Progenitor cell of endocrine pancreas (in vitro differentiated cells): ENCODE measurements at regions not wholly inside any gene's neighbourhood (a gene's known extent, or its start where the extent isn't known, plus 50 kb on each side); places are given as distances from the start of the nearest gene placed in this dataset.

ENCODE experiments used
- DNase-seq: peaks from one replicate; pipeline ENCODE4 v3.0.0; 2021; ENCODE audit warnings: low spot score; ENCODE audit not compliant: unreplicated experiment
- H3K27ac Mint-ChIP-seq: 2 replicates; pipeline ENCODE4 v1.8.0; 2021; ENCODE audit warnings: mild to moderate bottlenecking, moderate library complexity, mixed read lengths
- H3K27me3 Mint-ChIP-seq: 2 replicates; pipeline ENCODE4 v1.8.0; 2021; ENCODE audit warnings: mixed read lengths
- H3K36me3 Mint-ChIP-seq: 2 replicates; pipeline ENCODE4 v1.8.0; 2022; ENCODE audit warnings: mixed read lengths; ENCODE audit not compliant: insufficient read depth
- H3K4me1 Mint-ChIP-seq: 2 replicates; pipeline ENCODE4 v1.8.0; 2021; ENCODE audit warnings: low read depth, mixed read lengths
- H3K4me3 Mint-ChIP-seq: 2 replicates; pipeline ENCODE4 v1.8.0; 2021; ENCODE audit warnings: low read depth, mild to moderate bottlenecking, moderate library complexity, mixed read lengths
- H3K9me3 Mint-ChIP-seq: 2 replicates; pipeline ENCODE4 v1.8.0; 2021; ENCODE audit warnings: low read depth, mixed read lengths
- CTCF ChIP-seq: fragments of 200-600 bp; sonication (generic); IDR thresholded peaks from one replicate; pipeline ENCODE4 v1.5.0; 2021; ENCODE audit warnings: antibody characterized with exemption, mild to moderate bottlenecking; ENCODE audit not compliant: unreplicated experiment

GRCh38 chr19:13557756-13558398 lies 51.6 kb upstream of the CACNA1A start:
- Mint-ChIP-seq H3K27me3 (peaks cover 30% of the 10 kb centered on the region), H3K4me1 (no peaks in the 10 kb centered on the region), H3K4me3 (no peak overlapping the region), H3K36me3 (no peaks in the 10 kb centered on the region), H3K9me3 (no peaks in the 10 kb centered on the region), H3K27ac (no peak overlapping the region)
- no peak for TF ChIP-seq CTCF
- DNase-seq = no peak

GRCh38 chr19:13556552-13556951 lies 50.3 kb upstream of the CACNA1A start:
- Mint-ChIP-seq H3K27me3 (peaks cover 37% of the 10 kb centered on the region), H3K4me3 (no peak overlapping the region)

More at GRCh38 chr19:13556552-13556951, 50.3 kb upstream of the CACNA1A start:
- no peaks in the 10 kb centered on the region for H3K36me3 Mint-ChIP-seq
- no peak for TF ChIP-seq CTCF
- no peaks in the 10 kb centered on the region for H3K9me3 Mint-ChIP-seq
- no peaks in the 10 kb centered on the region for H3K4me1 Mint-ChIP-seq
- no peak for DNase-seq
- H3K27ac Mint-ChIP-seq = no peak overlapping the region
